ENCODE measurements at regions not wholly inside any gene's neighbourhood (a gene's known extent, or its start where the extent isn't known, plus 50 kb on each side); places are given as distances from the start of the nearest gene placed in this dataset.

- TF ChIP-seq CTCF (IDR thresholded peaks at IDR 0.05) = no peak
- TF ChIP-seq EZH2 (IDR thresholded peaks at IDR 0.05; ENCODE audit: borderline replicate concordance, insufficient read depth, low read depth, low read length, poor library complexity, severe bottlenecking) = no peak
Measured at GRCh38 chr5:164885179-164885578, 1379.8 kb downstream of the MAT2B start.
